Adrenal gland (tissue), 9 donors: ENCODE measurements at regions not wholly inside any gene's neighbourhood (a gene's known extent, or its start where the extent isn't known, plus 50 kb on each side); places are given as distances from the start of the nearest gene placed in this dataset.

Source experiments
- DNase-seq, 7 donors: peaks; one replicate each; pipeline ENCODE4 v3.0.0-alpha.2; 2019 to 2020
- H3K27ac ChIP-seq, 5 donors: fragments of 200-600 bp; sonication (generic) in 4 of 5; 1 replicate in 3 of 5; 2 replicates in 2 of 5; pipeline versions ENCODE4 v1.5.1 to v1.8.0; 2016 to 2020; ENCODE audit warnings: mild to moderate bottlenecking in 1 of 5
- H3K27me3 ChIP-seq: fragments of 200-600 bp; 2 replicates; pipeline ENCODE4 v1.8.0; 2021
- H3K36me3 ChIP-seq, 2 donors: fragments of 200-600 bp; replicated peaks in 1 of 2; 1 replicate in 1 of 2; 2 replicates in 1 of 2; pipeline versions ENCODE4 v1.5.1 to v1.8.0; 2018 to 2022
- H3K4me1 ChIP-seq, 2 donors: fragments of 200-600 bp; replicated peaks in 1 of 2; 1 replicate in 1 of 2; 2 replicates in 1 of 2; pipeline versions ENCODE4 v1.5.1 to v1.8.0; 2018 to 2021
- H3K4me3 ChIP-seq, 4 donors: fragments of 200-600 bp; sonication (generic) in 3 of 4; one replicate each; pipeline ENCODE4 v1.5.1; 2016 to 2018
- H3K9me3 ChIP-seq, 3 donors: fragments of 200-600 bp; sonication (generic) in 1 of 3; replicated peaks in 1 of 3; 1 replicate in 2 of 3; 2 replicates in 1 of 3; pipeline versions ENCODE4 v1.5.1 to v1.8.0; 2016 to 2021
- POLR2A ChIP-seq, 2 donors: fragments of 450-650 bp; IDR thresholded peaks; one replicate each; pipeline ENCODE4 v1.6.1; 2017; ENCODE audit warnings: antibody characterized with exemption in 2 of 2, mild to moderate bottlenecking in 2 of 2, moderate library complexity in 1 of 2
- WGBS, 4 donors: extraction: QIAGEN DNeasy Blood & Tissue Kit in 2 of 4; methylation state at CpG; one replicate each; pipeline versions ENCODE4 v1.1.5 to v1.1.7; 2013 to 2017; 5-methylcytosine and 5-hydroxymethylcytosine counted together
- intact Hi-C, 2 donors: fragments of 100-400 bp; cut with DNase I; formaldehyde crosslinking; loops; one replicate each; pipeline versions ENCODE4 v1.14.1 to v1.15.0; 2022 to 2023
- TF ChIP-seq, protein P1 (sequence below), 6 experiments: fragments of 450-650 bp in 4 of 6; fragments of 200-600 bp in 2 of 6; sonication (generic) in 1 of 6; IDR thresholded peaks; 1 replicate in 5 of 6; 2 replicates in 1 of 6; pipeline versions ENCODE4 v1.5.1 to v1.8.0; 2016 to 2021; ENCODE audit warnings: antibody characterized with exemption in 6 of 6, mild to moderate bottlenecking in 2 of 6, moderate library complexity in 1 of 6
- donor health status: healthy with polysubstance abuse.
- donor health status: Bipolar disorder and iron deficiency.
- donor health status: DM: yes; HTN: yes; CAD: no.
- donor health status: DM: no; HTN: no; CAD: no.
- donor health status: DM: no; HTN: no; CAD: no.

DNA sequence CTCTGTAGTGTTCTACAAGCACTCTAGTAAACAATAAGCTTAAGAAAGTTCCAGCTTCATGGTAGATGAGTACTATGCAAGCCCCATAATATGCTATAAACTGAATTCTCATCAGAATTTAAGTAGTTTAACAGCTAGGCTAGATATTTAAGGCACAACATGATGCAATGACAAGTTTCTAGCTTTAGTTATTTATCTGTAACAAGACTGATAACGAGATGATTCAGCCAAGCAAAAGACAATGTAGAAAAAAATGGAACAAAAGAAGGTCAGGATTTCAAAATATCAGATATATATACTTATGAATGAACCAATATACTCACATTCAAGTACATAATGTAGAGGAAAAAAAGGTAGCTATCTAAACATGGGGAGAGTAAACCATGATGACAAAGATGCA is 61.0 kb upstream of the RERGL start:
- Histone ChIP-seq H3K36me3 (no peaks in the 10 kb centered on the region), H3K27me3 (no peaks in the 10 kb centered on the region), H3K4me3 (no peak overlapping the region), H3K9me3 (no peaks in the 10 kb centered on the region), H3K4me1 (peaks cover 0 to 18% of the 10 kb centered on the region in 2 donors), H3K27ac (no peak overlapping the region)
- intact Hi-C loops, result no loop called here
- DNase-seq, result no peak
- 26 to 40% (median 34%) methylated on average over 1 of the region's 1 CpG for WGBS, 4 donors
- TF ChIP-seq, protein P1, sequence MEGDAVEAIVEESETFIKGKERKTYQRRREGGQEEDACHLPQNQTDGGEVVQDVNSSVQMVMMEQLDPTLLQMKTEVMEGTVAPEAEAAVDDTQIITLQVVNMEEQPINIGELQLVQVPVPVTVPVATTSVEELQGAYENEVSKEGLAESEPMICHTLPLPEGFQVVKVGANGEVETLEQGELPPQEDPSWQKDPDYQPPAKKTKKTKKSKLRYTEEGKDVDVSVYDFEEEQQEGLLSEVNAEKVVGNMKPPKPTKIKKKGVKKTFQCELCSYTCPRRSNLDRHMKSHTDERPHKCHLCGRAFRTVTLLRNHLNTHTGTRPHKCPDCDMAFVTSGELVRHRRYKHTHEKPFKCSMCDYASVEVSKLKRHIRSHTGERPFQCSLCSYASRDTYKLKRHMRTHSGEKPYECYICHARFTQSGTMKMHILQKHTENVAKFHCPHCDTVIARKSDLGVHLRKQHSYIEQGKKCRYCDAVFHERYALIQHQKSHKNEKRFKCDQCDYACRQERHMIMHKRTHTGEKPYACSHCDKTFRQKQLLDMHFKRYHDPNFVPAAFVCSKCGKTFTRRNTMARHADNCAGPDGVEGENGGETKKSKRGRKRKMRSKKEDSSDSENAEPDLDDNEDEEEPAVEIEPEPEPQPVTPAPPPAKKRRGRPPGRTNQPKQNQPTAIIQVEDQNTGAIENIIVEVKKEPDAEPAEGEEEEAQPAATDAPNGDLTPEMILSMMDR (IDR thresholded peaks at IDR 0.05), result no peak
- no peak for TF ChIP-seq POLR2A (IDR thresholded peaks at IDR 0.05)

GRCh38 chr12:18148961-18149360 is 59.0 kb upstream of the RERGL start:
- no peaks in the 10 kb centered on the region for H3K36me3 ChIP-seq
- WGBS, 4 donors, result 49 to 56% (median 53%) methylated on average over 2 of the region's 2 CpGs
- no peaks in the 10 kb centered on the region for H3K27me3 ChIP-seq
- no peak overlapping the region for H3K27ac ChIP-seq
- H3K4me3 ChIP-seq, result no peak overlapping the region
- H3K4me1 ChIP-seq, result peaks cover 0 to 21% of the 10 kb centered on the region in 2 donors
- H3K9me3 ChIP-seq, result no peaks in the 10 kb centered on the region
- no peak for DNase-seq
- TF ChIP-seq POLR2A (IDR thresholded peaks at IDR 0.05), result no peak
- TF ChIP-seq, protein P1 (IDR thresholded peaks at IDR 0.05), result no peak
- intact Hi-C loops, result no loop called here

DNA sequence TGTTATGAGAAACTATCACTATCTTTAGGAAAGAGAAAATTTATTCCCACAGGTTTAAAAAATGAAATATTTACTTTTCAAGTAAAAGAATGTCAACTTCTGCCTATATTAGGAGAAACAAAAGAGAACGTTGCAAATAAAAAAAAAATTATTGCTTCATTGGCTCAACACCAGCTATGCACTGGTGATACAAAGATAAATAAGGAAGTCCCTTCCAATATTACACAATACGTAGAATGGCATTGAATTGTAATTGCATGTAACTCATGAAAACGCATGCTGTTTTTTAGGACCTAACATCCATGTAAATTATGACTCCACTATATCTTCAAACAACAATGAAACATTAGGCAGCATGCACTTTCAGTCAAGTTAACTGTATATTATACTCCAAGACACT is 56.4 kb upstream of the RERGL start:
- peak overlapping the region in 1 of 4 donors; percentile 31 for H3K4me3 ChIP-seq
- peaks cover 0 to 8% (median 0%) of the 10 kb centered on the region in 3 donors for H3K9me3 ChIP-seq
- no peak for DNase-seq
- 24 to 32% (median 28%) methylated on average over 3 of the region's 3 CpGs for WGBS, 4 donors
- no peak overlapping the region for H3K27ac ChIP-seq
- H3K4me1 ChIP-seq, result peaks cover 0 to 18% of the 10 kb centered on the region in 2 donors
- no peaks in the 10 kb centered on the region for H3K27me3 ChIP-seq
- intact Hi-C loops, result no loop called here
- no peaks in the 10 kb centered on the region for H3K36me3 ChIP-seq
- TF ChIP-seq POLR2A (IDR thresholded peaks at IDR 0.05), result no peak
- TF ChIP-seq, protein P1 (IDR thresholded peaks at IDR 0.05), result no peak

DNA sequence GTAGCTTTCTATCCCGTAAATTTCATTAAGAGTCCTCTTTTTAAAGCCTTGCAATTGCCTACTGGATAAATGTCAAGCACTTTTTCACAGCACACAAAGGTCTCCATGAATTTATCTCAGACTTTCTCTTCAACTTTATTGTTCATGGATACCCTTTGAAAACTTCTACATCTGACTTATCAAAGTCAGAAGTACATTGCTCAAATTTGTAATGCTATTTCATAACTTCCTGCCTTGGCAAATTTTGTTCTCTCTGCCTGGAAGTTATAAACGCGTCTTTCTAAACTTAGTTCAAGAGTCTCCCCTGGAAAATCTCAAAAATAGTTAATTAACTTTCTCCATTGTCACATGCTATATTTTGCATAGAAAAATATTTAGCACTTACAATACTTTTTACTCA is 55.9 kb upstream of the RERGL start:
- DNase-seq, result no peak
- H3K4me1 ChIP-seq, result peaks cover 0 to 14% of the 10 kb centered on the region in 2 donors
- peaks cover 0 to 8% (median 0%) of the 10 kb centered on the region in 3 donors for H3K9me3 ChIP-seq
- no peak for TF ChIP-seq POLR2A (IDR thresholded peaks at IDR 0.05)
- TF ChIP-seq, protein P1 (IDR thresholded peaks at IDR 0.05), result no peak
- 53 to 64% (median 62%) methylated on average over 3 of the region's 3 CpGs for whole genome bisulfite sequencing, 4 donors
- peak overlapping the region in 1 of 4 donors; percentile 31 for H3K4me3 ChIP-seq
- H3K27me3 ChIP-seq, result no peaks in the 10 kb centered on the region
- intact Hi-C loops, result no loop called here
- no peak overlapping the region for H3K27ac ChIP-seq
- H3K36me3 ChIP-seq, result no peaks in the 10 kb centered on the region
